ENCODE measurements at regions not wholly inside any gene's neighbourhood (a gene's known extent, or its start where the extent isn't known, plus 50 kb on each side); places are given as distances from the start of the nearest gene placed in this dataset.

GRCh38 chr6:141165002-141165665 is 967.6 kb upstream of the GJE1 start:
- no peak for DNase-seq (ENCODE audit: low spot score)
- no peak for TF ChIP-seq CTCF (IDR thresholded peaks at IDR 0.05; ENCODE audit: borderline replicate concordance, control extremely low read depth, extremely low read depth, insufficient read depth, missing control alignments)
- in situ Hi-C loops (cut with MboI; ENCODE audit: low sequenced_read_pairs, unreplicated experiment) = no loop called here

- no peak for DNase-seq (ENCODE audit: low spot score)
- in situ Hi-C loops (cut with MboI; ENCODE audit: low sequenced_read_pairs, unreplicated experiment) = no loop called here
- TF ChIP-seq CTCF (IDR thresholded peaks at IDR 0.05; ENCODE audit: borderline replicate concordance, control extremely low read depth, extremely low read depth, insufficient read depth, missing control alignments) = no peak
These were observed 968.5 kb upstream of the GJE1 start for GRCh38 chr6:141164042-141164743.

- no peak for TF ChIP-seq CTCF (IDR thresholded peaks at IDR 0.05; ENCODE audit: borderline replicate concordance, control extremely low read depth, extremely low read depth, insufficient read depth, missing control alignments)
- no peak for DNase-seq (ENCODE audit: low spot score)
- in situ Hi-C loops (cut with MboI; ENCODE audit: low sequenced_read_pairs, unreplicated experiment) = no loop called here
These were observed 969.6 kb upstream of the GJE1 start for GRCh38 chr6:141163107-141163506.

- in situ Hi-C loops (cut with MboI; ENCODE audit: low sequenced_read_pairs, unreplicated experiment) = no loop called here
- DNase-seq (ENCODE audit: low spot score) = no peak
- no peak for TF ChIP-seq CTCF (IDR thresholded peaks at IDR 0.05; ENCODE audit: borderline replicate concordance, control extremely low read depth, extremely low read depth, insufficient read depth, missing control alignments)
These were observed 974.0 kb upstream of the GJE1 start for GRCh38 chr6:141158740-141159139.

GRCh38 chr6:141153563-141153962 is 979.2 kb upstream of the GJE1 start:
- in situ Hi-C loops (cut with MboI; ENCODE audit: low sequenced_read_pairs, unreplicated experiment) = no loop called here
- TF ChIP-seq CTCF (IDR thresholded peaks at IDR 0.05; ENCODE audit: borderline replicate concordance, control extremely low read depth, extremely low read depth, insufficient read depth, missing control alignments) = no peak
- no peak for DNase-seq (ENCODE audit: low spot score)

GRCh38 chr6:141152951-141153350 is 979.8 kb upstream of the GJE1 start:
- in situ Hi-C loops (cut with MboI; ENCODE audit: low sequenced_read_pairs, unreplicated experiment) = no loop called here
- TF ChIP-seq CTCF (IDR thresholded peaks at IDR 0.05; ENCODE audit: borderline replicate concordance, control extremely low read depth, extremely low read depth, insufficient read depth, missing control alignments) = no peak
- DNase-seq (ENCODE audit: low spot score) = no peak
